ENCODE measurements at regions not wholly inside any gene's neighbourhood (a gene's known extent, or its start where the extent isn't known, plus 50 kb on each side); places are given as distances from the start of the nearest gene placed in this dataset.

- DNase-seq, result no peak
Measured at GRCh38 chr4:24720436-24720835, 74.9 kb upstream of the SOD3 start.

GRCh38 chr4:24720979-24721378, 74.4 kb upstream of the SOD3 start:
- DNase-seq, result no peak

GRCh38 chr4:24722026-24722568, 73.3 kb upstream of the SOD3 start:
- DNase-seq, result no peak

- no peak for DNase-seq
Measured at GRCh38 chr4:24727390-24728224, 67.8 kb upstream of the SOD3 start.

GRCh38 chr4:24729119-24729730, 66.1 kb upstream of the SOD3 start:
- DNase-seq, result no peak

- no peak for DNase-seq
Measured at GRCh38 chr4:24730256-24731001, 64.9 kb upstream of the SOD3 start.

- DNase-seq, result no peak
Measured at GRCh38 chr4:24731448-24731847, 63.9 kb upstream of the SOD3 start.

GRCh38 chr4:24734511-24734910, 60.9 kb upstream of the SOD3 start:
- no peak for DNase-seq

- DNase-seq, result no peak
Measured at GRCh38 chr4:24736066-24736465, 59.3 kb upstream of the SOD3 start.

- no peak for DNase-seq
Measured at GRCh38 chr4:24741910-24742309, 53.5 kb upstream of the SOD3 start.

GRCh38 chr4:24742335-24742734, 53.0 kb upstream of the SOD3 start:
- no peak for DNase-seq

GRCh38 chr4:24742773-24743172, 52.6 kb upstream of the SOD3 start:
- DNase-seq, result no peak

- DNase-seq, result no peak
Measured at GRCh38 chr4:24743206-24743605, 52.2 kb upstream of the SOD3 start.

GRCh38 chr4:24743927-24744326, 51.4 kb upstream of the SOD3 start:
- DNase-seq, result no peak

GRCh38 chr4:24745172-24745895, 50.0 kb upstream of the SOD3 start:
- DNase-seq, result no peak
